Stimulated activated CD4-positive, alpha-beta T cell treated with anti-CD3 and anti-CD28 coated beads, Interleukin-15, amount 100 ng/mL, for 48 hours (primary cell): ENCODE measurements at regions not wholly inside any gene's neighbourhood (a gene's known extent, or its start where the extent isn't known, plus 50 kb on each side); places are given as distances from the start of the nearest gene placed in this dataset.

Experiments used
- DNase-seq, 2 donors: peaks; one replicate each; pipeline ENCODE4 v3.0.0-alpha.2; 2020; ENCODE audit warnings: low read depth in 2 of 2

- DNase-seq = no peak
Measured at GRCh38 chr20:40540166-40540565, 148.9 kb downstream of the MAFB start.

- no peak for DNase-seq
Measured at GRCh38 chr20:40538131-40538530, 150.9 kb downstream of the MAFB start.

DNA sequence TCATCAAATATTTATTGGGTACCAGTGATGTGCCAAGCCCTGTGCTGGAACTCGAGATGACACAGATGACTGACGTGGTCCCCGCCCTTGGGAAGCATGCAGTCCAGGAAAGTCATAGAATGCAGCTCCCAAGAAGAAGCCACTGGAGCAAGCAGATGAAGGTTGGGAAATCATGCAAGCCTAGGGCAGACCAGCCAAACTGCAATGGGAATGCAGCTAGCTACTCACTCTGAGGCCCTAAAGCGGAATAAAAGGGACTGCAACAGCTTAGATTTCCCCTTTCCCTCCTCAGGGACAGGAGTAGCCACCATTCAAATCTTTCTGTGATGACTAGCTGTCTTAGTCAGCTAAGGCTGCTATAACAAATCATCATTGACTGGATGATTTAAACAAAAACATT is 152.2 kb downstream of the MAFB start:
- no peak for DNase-seq

DNA sequence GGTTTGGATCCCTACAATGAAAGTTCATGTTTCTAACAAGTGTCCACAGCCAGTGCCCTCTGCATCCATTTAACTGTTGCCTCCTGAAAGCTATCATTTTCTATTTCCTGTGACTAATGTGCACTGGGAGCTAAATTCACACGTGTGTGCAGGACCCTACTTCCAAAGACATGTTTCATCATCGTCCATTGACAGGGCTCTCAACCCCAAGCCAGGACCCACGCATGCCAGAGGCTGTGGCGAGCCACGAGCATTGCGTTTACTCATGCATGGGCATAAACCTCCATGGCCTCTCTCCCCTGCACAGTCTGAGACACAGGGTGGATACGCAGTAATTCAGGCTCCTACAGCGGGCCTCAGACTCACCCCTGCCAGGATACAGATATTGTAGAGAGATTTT is 153.2 kb downstream of the MAFB start:
- DNase-seq = no peak

DNA sequence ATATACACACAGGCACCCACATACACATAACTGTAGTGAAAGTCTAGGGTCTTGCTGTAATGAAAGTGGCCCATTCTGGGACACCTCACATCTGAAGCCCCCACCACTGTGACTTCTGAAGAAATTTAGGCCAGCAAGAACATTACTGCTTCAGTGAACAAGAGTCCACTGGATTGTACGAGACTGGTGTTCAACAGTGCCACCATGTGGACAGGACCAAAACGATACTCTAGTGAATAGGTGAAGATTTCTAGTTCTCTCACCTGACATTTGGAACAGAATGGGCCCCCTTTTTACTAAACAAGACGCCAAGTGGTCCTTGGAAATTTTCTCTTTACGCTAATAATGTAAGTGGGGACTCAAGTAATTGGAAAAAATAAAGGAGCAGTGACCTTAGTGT is 156.9 kb downstream of the MAFB start:
- no peak for DNase-seq

DNA sequence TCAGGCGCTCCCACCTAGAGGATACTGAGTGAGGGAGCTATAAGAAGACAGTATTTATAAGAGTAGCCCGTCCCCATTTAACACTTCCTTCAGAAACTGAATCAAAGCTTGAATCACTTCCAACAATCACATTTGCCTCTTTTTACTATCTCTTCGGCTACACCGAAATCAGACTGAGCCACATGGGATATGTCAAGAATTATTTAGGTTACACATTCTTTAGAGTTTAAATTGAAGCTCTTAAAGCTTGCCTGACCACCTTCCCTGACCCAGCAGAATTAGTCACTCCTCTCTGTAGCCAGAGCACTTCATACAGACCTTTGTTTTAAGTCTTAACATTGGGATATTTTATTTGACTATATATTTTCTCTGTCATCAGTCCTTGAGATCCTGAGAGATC is 163.7 kb downstream of the MAFB start:
- DNase-seq = no peak

DNA sequence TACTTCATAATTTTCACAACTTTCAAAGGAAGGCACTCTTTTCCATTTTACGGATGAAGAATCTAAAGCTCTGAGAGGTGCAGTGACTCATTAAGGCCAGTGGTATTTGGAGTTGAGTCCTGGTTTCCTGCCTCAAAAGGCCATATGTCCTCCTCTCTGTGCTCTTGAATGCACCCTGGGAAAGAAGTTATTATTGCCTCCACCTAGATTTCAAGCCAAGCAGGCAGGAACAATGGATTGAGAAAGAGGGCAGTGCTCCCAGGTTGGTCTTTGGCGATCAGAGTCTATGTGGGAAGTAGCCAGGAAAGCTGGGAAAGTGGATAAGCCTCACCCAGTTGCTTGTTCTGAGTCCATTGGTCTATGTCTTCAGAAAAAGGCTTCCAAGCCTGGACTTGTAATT is 165.0 kb downstream of the MAFB start:
- DNase-seq = no peak

DNA sequence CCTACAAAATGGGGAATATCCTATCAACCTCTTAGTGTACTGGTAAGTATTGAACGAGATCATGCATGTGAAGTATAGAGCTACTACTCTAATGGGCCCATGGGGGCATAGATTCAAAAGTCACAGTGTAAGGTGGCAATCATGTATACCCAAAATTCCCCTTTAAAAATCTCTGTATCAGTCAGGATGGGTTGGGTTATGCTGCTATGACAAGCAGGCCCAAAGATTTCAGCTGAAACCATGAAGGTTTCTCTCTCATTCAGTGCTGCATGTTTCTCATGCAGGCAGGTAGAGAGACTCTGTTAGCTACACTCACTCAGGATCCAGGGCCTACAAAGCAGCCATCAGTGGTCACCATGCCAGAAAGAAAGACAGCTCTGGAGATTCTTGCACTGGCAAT is 166.6 kb downstream of the MAFB start:
- no peak for DNase-seq

GRCh38 chr20:40521962-40522361 is 167.1 kb downstream of the MAFB start:
- no peak for DNase-seq

DNA sequence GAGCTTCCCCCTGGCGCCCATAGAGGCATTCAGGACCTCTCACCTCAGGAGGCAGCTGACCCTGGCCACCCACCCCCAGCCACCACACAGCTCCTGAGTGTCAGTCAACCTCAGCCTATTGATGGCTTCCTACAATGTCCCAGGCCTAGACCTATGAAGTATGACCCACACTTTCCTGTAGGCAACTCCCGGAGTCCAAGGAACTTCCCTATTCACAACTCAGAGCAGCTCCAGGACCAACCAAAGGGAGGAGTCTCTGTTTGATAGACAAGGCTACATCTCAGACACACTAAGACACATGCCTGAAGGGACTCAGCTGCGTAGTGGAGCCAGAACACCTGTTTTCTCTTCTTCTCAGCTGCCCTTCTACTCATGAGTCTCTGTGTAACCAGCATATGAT is 169.1 kb downstream of the MAFB start:
- DNase-seq = no peak

DNA sequence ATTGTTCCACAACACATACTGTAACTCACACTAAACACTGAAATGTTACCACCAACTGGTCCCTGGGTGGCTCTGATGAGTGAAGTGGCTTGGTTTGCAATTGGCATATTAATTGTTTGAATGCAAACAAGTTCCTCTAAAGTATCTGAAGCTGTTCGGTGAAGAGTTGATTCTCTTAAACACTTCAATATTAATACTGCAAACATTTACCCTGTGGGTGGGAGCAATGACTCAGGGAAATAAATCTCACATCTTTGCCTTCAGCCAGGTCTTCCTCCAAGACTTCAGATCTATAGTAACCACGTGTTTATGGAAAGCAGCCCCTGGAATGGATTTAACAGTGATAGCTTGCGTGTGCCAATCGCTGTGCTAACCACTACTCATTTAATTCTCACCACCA is 176.0 kb downstream of the MAFB start:
- no peak for DNase-seq

GRCh38 chr20:40512591-40512990 is 176.4 kb downstream of the MAFB start:
- no peak for DNase-seq

- no peak for DNase-seq
Measured at GRCh38 chr20:40511478-40511877, 177.6 kb downstream of the MAFB start.

- no peak for DNase-seq
Measured at GRCh38 chr20:40510622-40511021, 178.4 kb downstream of the MAFB start.

- no peak for DNase-seq
Measured at GRCh38 chr20:40508821-40509220, 180.2 kb downstream of the MAFB start.

DNA sequence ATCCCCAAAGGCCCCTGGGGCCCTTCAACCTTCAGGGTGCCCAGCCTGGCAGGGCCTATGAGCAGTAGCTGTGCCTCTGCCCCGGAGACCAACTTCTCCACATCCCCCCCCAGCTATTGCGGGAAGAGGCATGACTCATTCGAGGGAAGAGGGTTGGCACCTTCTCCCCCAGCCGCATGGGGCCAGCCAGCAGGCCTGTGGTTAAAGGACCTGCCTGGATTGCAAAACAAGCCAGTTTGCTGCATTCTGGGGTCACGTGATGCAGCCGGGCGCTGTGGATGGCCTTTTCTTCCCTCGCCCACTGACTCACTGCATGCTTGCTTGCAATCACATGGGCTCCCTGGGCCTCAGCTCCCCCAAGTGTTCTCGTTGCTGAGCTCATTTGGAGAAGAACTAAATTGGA is 182.5 kb downstream of the MAFB start:
- DNase-seq = peak in 1 of 2 donors; percentile 0

DNA sequence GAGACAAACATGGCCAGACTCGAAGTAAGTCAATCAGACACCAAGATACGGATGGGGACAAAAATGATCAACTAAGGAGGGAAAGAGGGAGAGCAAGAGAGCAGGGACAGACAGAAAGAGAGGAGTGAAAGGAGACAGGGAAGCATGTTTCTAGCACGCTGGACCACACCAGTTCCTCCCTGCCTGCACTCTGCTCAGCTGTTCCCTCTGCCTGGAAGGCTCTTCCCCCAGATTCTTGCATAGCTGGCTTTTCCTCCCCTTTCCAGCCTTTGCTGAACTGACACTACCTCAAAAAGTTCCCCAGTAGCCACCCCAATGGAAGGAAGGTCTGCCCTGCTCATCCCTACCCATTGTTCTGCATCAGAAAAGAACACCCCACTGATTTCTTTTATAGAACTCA is 185.9 kb downstream of the MAFB start:
- no peak for DNase-seq

GRCh38 chr20:40502576-40502975 is 186.5 kb downstream of the MAFB start:
- DNase-seq = no peak

- no peak for DNase-seq
Measured at GRCh38 chr20:40499391-40499790, 189.6 kb downstream of the MAFB start.

DNA sequence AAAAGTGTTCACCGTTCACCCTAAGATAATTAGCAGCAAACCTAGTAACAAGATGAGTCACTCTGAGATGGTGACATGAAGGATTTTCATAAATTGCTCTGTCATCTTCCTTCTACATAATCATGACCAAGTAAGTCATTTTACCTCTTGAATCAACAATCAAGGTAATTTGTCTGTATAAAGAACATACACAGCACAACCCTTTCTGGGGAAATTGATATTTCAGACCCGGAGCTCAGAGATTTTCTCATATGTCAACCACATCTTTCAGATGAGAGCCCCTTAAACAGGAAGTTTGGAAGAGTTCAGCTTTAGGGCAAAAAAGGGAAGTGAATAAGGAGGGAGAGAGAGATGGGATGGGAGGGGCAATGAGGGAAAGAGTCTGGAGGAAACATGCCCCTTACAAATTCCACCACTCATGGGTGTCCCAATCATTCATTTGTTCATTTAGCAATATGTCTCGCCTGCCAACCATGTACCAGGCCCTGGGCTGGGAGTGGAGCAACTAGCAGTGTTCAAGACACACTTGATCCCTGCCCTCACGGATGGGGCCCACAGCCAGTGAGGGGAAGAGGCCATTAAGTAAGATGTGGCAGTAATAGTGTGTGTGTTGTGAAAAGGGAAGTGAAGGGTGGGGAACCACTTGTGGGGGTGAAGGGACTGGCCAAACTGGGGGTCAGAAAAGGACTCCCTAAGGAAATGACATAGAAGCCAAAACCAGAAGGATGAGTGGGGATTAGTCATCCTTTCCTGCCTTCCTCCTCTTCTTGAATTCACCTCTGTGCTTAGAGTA is 190.9 kb downstream of the MAFB start:
- DNase-seq = no peak

- no peak for DNase-seq
Measured at GRCh38 chr20:40495956-40496355, 193.1 kb downstream of the MAFB start.

DNA sequence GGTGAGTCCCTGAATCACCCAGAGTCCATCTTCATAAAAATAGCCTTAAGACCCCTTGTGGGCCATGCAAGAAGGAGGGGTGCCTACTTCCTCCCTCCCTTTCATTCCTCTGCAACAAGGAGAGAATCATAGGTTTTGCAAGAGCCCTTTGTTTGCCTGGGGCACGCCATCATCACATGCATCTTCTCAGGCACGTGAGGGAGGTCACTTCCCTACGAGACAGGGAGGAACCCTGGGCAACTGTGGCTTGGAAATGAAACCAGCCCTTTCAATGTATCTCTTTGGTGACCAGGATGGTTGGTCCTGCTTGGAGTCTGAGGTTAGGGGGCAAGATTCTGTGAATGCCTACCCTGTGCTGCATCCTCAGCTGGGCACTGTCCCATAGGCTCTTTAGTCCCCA is 194.8 kb downstream of the MAFB start:
- no peak for DNase-seq

GRCh38 chr20:40493549-40493948 is 195.5 kb downstream of the MAFB start:
- DNase-seq = no peak

DNA sequence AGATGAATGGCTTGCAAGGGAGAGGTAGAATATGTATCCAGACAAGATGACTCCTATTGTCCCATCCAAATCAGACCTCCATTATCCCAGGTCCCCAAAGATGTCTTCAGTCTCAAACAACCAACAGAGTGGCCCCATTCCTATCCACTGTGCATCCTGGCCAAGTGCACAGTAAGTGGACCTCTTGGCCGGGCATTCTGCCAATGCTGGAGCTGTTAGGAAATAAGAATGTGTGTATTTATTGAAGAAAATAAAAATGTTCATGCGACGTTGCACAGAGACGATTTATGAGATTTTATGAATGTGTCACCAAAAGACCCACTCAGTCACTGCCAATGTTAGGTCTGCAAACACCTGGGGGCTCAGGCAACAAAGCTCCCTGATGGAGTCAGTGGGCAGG is 196.0 kb downstream of the MAFB start:
- no peak for DNase-seq
